ENCODE measurements at regions not wholly inside any gene's neighbourhood (a gene's known extent, or its start where the extent isn't known, plus 50 kb on each side); places are given as distances from the start of the nearest gene placed in this dataset.

GRCh38 chr3:72659596-72659995 lies 188.6 kb downstream of the SHQ1 start:
- ChIA-PET POLR2A (no interaction called here), CTCF (interaction anchor here (8.6 kb wide), 1 partner anchor 161 kb away, joined by 143 read pairs; no protein-coding TSS in a partner anchor)
- Histone ChIP-seq H3K79me2 (ENCODE audit: insufficient read depth) (no peaks in the 10 kb centered on the region), H3K9ac (no peak overlapping the region), H3K9me3 (no peaks in the 10 kb centered on the region), H3K4me1 (ENCODE audit: control insufficient read depth in 1 of 2, insufficient read depth in 2 of 2, low read depth in 1 of 2, low read length in 1 of 2) (peaks cover 0 to 34% of the 10 kb centered on the region in 2 experiments; a peak in 2 of 4 replicates), H3K36me3 (replicated peaks in 1 of 2; ENCODE audit: control insufficient read depth in 1 of 2, insufficient read depth in 2 of 2, low read length in 1 of 2) (no peaks in the 10 kb centered on the region), H2AFZ (ENCODE audit: low read depth) (no peak overlapping the region), H3K4me3 (ENCODE audit: low read depth in 2 of 2, low read length in 1 of 2) (no peak overlapping the region), H3K27ac (ENCODE audit: low read depth in 2 of 2, low read length in 1 of 2) (no peak overlapping the region; a peak in 1 of 4 replicates), H4K20me1 (ENCODE audit: insufficient read depth) (no peaks in the 10 kb centered on the region), H3K27me3 (ENCODE audit: insufficient read depth) (no peaks in the 10 kb centered on the region; the same call in 1 of the 2 replicates), H3K9me2 (no peaks in the 10 kb centered on the region), H3K4me2 (no peak overlapping the region), H3F3A (replicated peaks; ENCODE audit: insufficient read depth) (no peaks in the 10 kb centered on the region)
- TF ChIP-seq SMC3 (IDR thresholded peaks at IDR 0.05; ENCODE audit: low read depth, low read length) (no peak), IRF3 (IDR thresholded peaks at IDR 0.05; ENCODE audit: low read depth, low read length) (no peak), RCOR1 (IDR thresholded peaks at IDR 0.05; ENCODE audit: low read length) (no peak), CHD2 (IDR thresholded peaks at IDR 0.05; ENCODE audit: low read length, partially characterized antibody) (no peak), FOXM1 (IDR thresholded peaks at IDR 0.05; ENCODE audit: low read depth) (no peak), MAX (IDR thresholded peaks at IDR 0.05; ENCODE audit: low read depth) (no peak), USF2 (IDR thresholded peaks at IDR 0.05; ENCODE audit: borderline replicate concordance, low read depth, low read length) (no peak)
- WGBS (ENCODE audit: low lambda C conversion rate): 62% methylated on average over 3 of the region's 3 CpGs
- no peak for DNase-seq

GRCh38 chr3:72659188-72659587 lies 189.1 kb downstream of the SHQ1 start:
- Histone ChIP-seq H3K9ac (no peak overlapping the region), H3F3A (replicated peaks; ENCODE audit: insufficient read depth) (no peaks in the 10 kb centered on the region), H3K4me1 (ENCODE audit: control insufficient read depth in 1 of 2, insufficient read depth in 2 of 2, low read depth in 1 of 2, low read length in 1 of 2) (peaks cover 0 to 29% of the 10 kb centered on the region in 2 experiments; a peak in 2 of 4 replicates), H3K4me3 (ENCODE audit: low read depth in 2 of 2, low read length in 1 of 2) (no peak overlapping the region), H4K20me1 (ENCODE audit: insufficient read depth) (no peaks in the 10 kb centered on the region), H3K4me2 (no peak overlapping the region), H3K9me2 (no peaks in the 10 kb centered on the region), H3K79me2 (ENCODE audit: insufficient read depth) (no peaks in the 10 kb centered on the region), H3K27me3 (ENCODE audit: insufficient read depth) (no peaks in the 10 kb centered on the region; the same call in 1 of the 2 replicates), H3K36me3 (replicated peaks in 1 of 2; ENCODE audit: control insufficient read depth in 1 of 2, insufficient read depth in 2 of 2, low read length in 1 of 2) (no peaks in the 10 kb centered on the region), H3K27ac (ENCODE audit: low read depth in 2 of 2, low read length in 1 of 2) (no peak overlapping the region), H2AFZ (ENCODE audit: low read depth) (no peak overlapping the region), H3K9me3 (no peaks in the 10 kb centered on the region)
- no peak for TF ChIP-seq FOSL2 (IDR thresholded peaks at IDR 0.05; ENCODE audit: borderline replicate concordance, low read depth)
- no peak for TF ChIP-seq RAD21 (IDR thresholded peaks at IDR 0.05; ENCODE audit: low read length)
- TF ChIP-seq IRF3 (IDR thresholded peaks at IDR 0.05; ENCODE audit: low read depth, low read length): no peak
- TF ChIP-seq SIN3A (IDR thresholded peaks at IDR 0.05; ENCODE audit: borderline replicate concordance, low read depth, low read length): no peak
- no peak for TF ChIP-seq PBX3 (IDR thresholded peaks at IDR 0.05)
- no peak for TF ChIP-seq POLR2AphosphoS5 (IDR thresholded peaks at IDR 0.05; ENCODE audit: low read depth, low read length)
- TF ChIP-seq MXI1 (IDR thresholded peaks at IDR 0.05; ENCODE audit: low read depth, low read length): no peak
- no peak for TF ChIP-seq JUND (IDR thresholded peaks at IDR 0.05)
- TF ChIP-seq SMC3 (IDR thresholded peaks at IDR 0.05; ENCODE audit: low read depth, low read length): no peak
- TF ChIP-seq TAF1 (IDR thresholded peaks at IDR 0.05; ENCODE audit: borderline replicate concordance, low read depth, low read length): no peak
- TF ChIP-seq MAX (IDR thresholded peaks at IDR 0.05; ENCODE audit: low read depth): no peak
- TF ChIP-seq RCOR1 (IDR thresholded peaks at IDR 0.05; ENCODE audit: low read length): no peak
- no peak for TF ChIP-seq GATA2 (CRISPR knock-in tag; IDR thresholded peaks at IDR 0.05)
- no peak for TF ChIP-seq CHD2 (IDR thresholded peaks at IDR 0.05; ENCODE audit: low read length, partially characterized antibody)
- TF ChIP-seq ELF1 (IDR thresholded peaks at IDR 0.05): no peak
- TF ChIP-seq YY1 (IDR thresholded peaks at IDR 0.05; ENCODE audit: low read depth): no peak
- no peak for TF ChIP-seq USF1 (IDR thresholded peaks at IDR 0.05; ENCODE audit: borderline replicate concordance, low read depth)
- POLR2A ChIA-PET: no interaction called here
- CTCF ChIA-PET: no interaction called here
- no peak for DNase-seq
- WGBS (ENCODE audit: low lambda C conversion rate): 96% methylated on average over 5 of the region's 5 CpGs
